Activated B cell treated with CpG ODN at 0.5 μM for 24 hours (primary cell): ENCODE measurements at regions not wholly inside any gene's neighbourhood (a gene's known extent, or its start where the extent isn't known, plus 50 kb on each side); places are given as distances from the start of the nearest gene placed in this dataset.
"Not testable (repeated sequence)": the region's sequence is repeated elsewhere in the genome, so short reads cannot be mapped to it uniquely, and the experiment has no call there.

Experiments used
- ATAC-seq: fragments of 200-7000 bp; cut with Tn5 transposase; one replicate; pipeline ENCODE4 v1.10.0; 2021; ENCODE audit warnings: low read depth, mild to moderate bottlenecking, moderate library complexity
- CTCF ChIA-PET: fragments of 350-600 bp; sonication (Branson Sonifier 250); formaldehyde crosslinking; loops from one replicate; lab custom pipeline; 2021; ENCODE audit warnings: antibody characterized with exemption; lab: Charles Lee
- POLR2A ChIA-PET: fragments of 350-600 bp; sonication (Branson Sonifier 250); formaldehyde crosslinking; loops from one replicate; lab custom pipeline; 2021; ENCODE audit warnings: antibody characterized with exemption; lab: Charles Lee
- DNase-seq: peaks from one replicate; pipeline ENCODE4 v3.0.0; 2022
- H3K27ac Mint-ChIP-seq: one replicate; pipeline ENCODE4 v1.8.0; 2020; ENCODE audit warnings: mixed read lengths
- H3K27me3 Mint-ChIP-seq: one replicate; pipeline ENCODE4 v1.8.0; 2021; ENCODE audit warnings: mixed read lengths
- H3K36me3 Mint-ChIP-seq: one replicate; pipeline ENCODE4 v1.8.0; 2021; ENCODE audit warnings: low read depth, mixed read lengths
- H3K4me1 Mint-ChIP-seq: one replicate; pipeline ENCODE4 v1.8.0; 2021; ENCODE audit warnings: mixed read lengths
- H3K4me3 Mint-ChIP-seq: one replicate; pipeline ENCODE4 v1.8.0; 2020; ENCODE audit warnings: mild to moderate bottlenecking, mixed read lengths
- H3K9me3 Mint-ChIP-seq: one replicate; pipeline ENCODE4 v1.8.0; 2020; ENCODE audit warnings: mixed read lengths
- intact Hi-C: fragments of 100-400 bp; cut with micrococcal nuclease; formaldehyde crosslinking; loops from one replicate; pipeline ENCODE4 v1.15.1; 2024
- TF ChIP-seq, protein P1 (sequence below): fragments of 200-600 bp; IDR thresholded peaks from one replicate; pipeline ENCODE4 v1.8.0; 2022; ENCODE audit warnings: antibody characterized with exemption, mild to moderate bottlenecking

GRCh38 chr14:84098261-84098660, 1431.7 kb upstream of the FLRT2 start:
- CTCF ChIA-PET, result no interaction called here
- Mint-ChIP-seq H3K27me3 (no peaks in the 10 kb centered on the region), H3K36me3 (no peaks in the 10 kb centered on the region), H3K27ac (no peak overlapping the region), H3K9me3 (peaks cover 7% of the 10 kb centered on the region), H3K4me1 (no peaks in the 10 kb centered on the region), H3K4me3 (no peak overlapping the region)
- ATAC-seq, result no peak
- intact Hi-C loops, result no loop called here
- TF ChIP-seq, protein P1, sequence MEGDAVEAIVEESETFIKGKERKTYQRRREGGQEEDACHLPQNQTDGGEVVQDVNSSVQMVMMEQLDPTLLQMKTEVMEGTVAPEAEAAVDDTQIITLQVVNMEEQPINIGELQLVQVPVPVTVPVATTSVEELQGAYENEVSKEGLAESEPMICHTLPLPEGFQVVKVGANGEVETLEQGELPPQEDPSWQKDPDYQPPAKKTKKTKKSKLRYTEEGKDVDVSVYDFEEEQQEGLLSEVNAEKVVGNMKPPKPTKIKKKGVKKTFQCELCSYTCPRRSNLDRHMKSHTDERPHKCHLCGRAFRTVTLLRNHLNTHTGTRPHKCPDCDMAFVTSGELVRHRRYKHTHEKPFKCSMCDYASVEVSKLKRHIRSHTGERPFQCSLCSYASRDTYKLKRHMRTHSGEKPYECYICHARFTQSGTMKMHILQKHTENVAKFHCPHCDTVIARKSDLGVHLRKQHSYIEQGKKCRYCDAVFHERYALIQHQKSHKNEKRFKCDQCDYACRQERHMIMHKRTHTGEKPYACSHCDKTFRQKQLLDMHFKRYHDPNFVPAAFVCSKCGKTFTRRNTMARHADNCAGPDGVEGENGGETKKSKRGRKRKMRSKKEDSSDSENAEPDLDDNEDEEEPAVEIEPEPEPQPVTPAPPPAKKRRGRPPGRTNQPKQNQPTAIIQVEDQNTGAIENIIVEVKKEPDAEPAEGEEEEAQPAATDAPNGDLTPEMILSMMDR, result no peak
- DNase-seq, result no peak
- POLR2A ChIA-PET, result no interaction called here

DNA sequence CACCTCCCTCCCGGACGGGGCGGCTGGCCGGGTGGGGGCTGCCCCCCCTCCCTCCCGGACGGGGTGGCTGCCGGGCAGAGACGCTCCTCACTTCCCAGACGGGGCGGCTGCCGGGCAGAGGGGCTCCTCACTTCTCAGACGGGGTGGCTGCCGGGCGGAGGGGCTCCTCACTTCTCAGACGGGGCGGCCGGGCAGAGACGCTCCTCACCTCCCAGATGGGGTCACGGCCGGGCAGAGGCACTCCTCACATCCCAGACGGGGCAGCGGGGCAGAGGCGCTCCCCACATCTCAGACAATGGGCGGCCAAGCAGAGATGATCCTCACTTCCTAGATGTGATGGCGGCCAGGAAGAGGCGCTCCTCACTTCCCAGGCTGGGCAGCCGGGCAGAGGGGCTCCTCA, 1430.4 kb upstream of the FLRT2 start:
- intact Hi-C loops, DNase-seq, H3K27me3 Mint-ChIP-seq, CTCF ChIA-PET, POLR2A ChIA-PET, H3K36me3 Mint-ChIP-seq, H3K4me1 Mint-ChIP-seq, ATAC-seq, H3K4me3 Mint-ChIP-seq, H3K27ac Mint-ChIP-seq: not testable (repeated sequence)
- peaks cover 12% of the 10 kb centered on the region for H3K9me3 Mint-ChIP-seq

DNA sequence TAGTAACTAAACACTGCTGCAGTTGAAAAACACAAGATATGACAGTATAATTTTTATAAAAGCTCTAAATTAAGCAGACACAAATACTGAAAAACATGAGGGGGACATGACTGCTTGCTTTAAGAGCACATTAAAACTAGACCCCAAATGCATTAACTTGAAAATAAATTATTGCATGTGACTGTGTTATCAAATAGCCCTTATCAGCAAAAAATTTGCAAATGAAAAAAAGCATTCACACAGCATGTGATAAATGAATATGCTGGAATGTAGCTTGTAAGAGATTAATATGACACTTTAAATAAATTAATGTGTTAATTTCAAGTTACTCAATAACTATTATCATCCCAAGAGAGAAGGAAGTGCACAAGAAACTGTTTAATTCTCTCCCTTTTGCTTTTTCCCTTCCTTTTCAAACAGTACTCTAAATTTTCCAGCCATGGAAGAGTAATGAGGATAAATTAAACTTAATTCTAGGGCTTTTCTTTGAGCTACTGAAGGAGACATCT, 1422.1 kb upstream of the FLRT2 start:
- Mint-ChIP-seq H3K9me3 (peaks cover 13% of the 10 kb centered on the region), H3K4me1 (no peaks in the 10 kb centered on the region), H3K4me3 (no peak overlapping the region), H3K36me3 (no peaks in the 10 kb centered on the region), H3K27me3 (no peaks in the 10 kb centered on the region), H3K27ac (no peak overlapping the region)
- ChIA-PET POLR2A (no interaction called here), CTCF (no interaction called here)
- TF ChIP-seq, protein P1, result no peak
- ATAC-seq, result no peak
- DNase-seq, result no peak
- intact Hi-C loops, result no loop called here

DNA sequence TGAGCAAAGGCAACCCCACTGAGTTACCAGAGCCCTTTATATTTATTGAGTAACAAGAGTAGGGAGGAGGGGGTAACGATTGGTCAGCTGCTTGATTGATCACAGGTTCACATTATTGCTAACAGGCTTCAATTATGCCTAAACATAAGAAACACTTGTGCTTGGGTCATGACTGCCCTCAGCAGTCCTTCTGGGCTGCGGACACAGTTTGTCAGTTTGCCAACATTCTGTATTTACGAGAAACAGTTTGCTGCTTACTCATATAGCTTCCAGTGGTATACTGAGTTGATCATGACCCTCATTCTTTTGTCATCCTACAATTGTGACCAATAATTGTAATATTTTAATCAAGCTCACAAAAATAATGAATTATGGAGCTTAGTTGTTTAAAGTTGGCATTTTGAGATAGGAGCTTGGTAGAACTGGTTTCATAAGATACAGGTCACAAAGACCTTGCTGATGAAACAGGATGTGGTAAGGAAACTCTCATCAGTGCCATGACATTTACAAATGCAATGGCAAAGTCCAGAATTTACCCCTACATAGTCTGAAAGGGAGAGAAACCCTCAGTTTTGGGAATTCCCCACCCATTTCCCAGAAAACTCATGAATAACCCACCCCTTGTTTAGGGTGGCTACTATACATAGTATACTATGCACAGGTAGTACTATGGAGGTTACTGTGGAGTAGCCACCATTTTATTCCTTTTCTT, 1421.0 kb upstream of the FLRT2 start:
- Mint-ChIP-seq H3K36me3 (no peaks in the 10 kb centered on the region), H3K4me3 (no peak overlapping the region), H3K27me3 (no peaks in the 10 kb centered on the region), H3K4me1 (no peaks in the 10 kb centered on the region), H3K27ac (no peak overlapping the region), H3K9me3 (peaks cover 16% of the 10 kb centered on the region)
- intact Hi-C loops, result no loop called here
- ATAC-seq (no peak), DNase-seq (no peak)
- POLR2A ChIA-PET, result no interaction called here
- CTCF ChIA-PET, result no interaction called here
- TF ChIP-seq, protein P1, result no peak

DNA sequence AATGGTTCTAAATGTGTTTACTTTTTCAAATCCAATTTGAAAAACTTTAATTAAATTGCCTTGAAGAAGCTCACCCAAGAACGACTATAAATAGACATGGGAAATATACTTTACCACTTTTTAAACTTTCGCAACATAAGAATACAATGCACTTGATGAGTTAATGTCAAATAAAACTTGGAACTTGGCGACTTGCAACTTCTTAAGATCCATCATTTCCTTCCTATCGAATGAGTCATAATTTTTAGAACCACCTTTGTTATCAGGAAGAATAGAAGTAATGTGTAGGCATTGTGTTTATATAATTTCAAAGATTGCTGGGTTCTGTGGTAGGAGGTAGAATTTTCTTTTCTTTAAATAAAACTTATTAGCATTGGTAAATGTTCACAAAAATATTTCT, 1417.4 kb upstream of the FLRT2 start:
- DNase-seq (no peak), ATAC-seq (no peak)
- H3K4me3 Mint-ChIP-seq, result no peak overlapping the region
- H3K27me3 Mint-ChIP-seq, result no peaks in the 10 kb centered on the region
- ChIA-PET CTCF (no interaction called here), POLR2A (no interaction called here)
- H3K9me3 Mint-ChIP-seq, result peaks cover 11% of the 10 kb centered on the region
- no peaks in the 10 kb centered on the region for H3K36me3 Mint-ChIP-seq
- TF ChIP-seq, protein P1, result no peak
- no peak overlapping the region for H3K27ac Mint-ChIP-seq
- no peaks in the 10 kb centered on the region for H3K4me1 Mint-ChIP-seq
- intact Hi-C loops, result no loop called here
